Fibroblast of pulmonary artery (primary cell): ENCODE measurements at regions not wholly inside any gene's neighbourhood (a gene's known extent, or its start where the extent isn't known, plus 50 kb on each side); places are given as distances from the start of the nearest gene placed in this dataset.
A peak's percentile ranks its signal among the peaks of the same experiment; 100 is the strongest.
"Not testable (repeated sequence)": the region's sequence is repeated elsewhere in the genome, so short reads cannot be mapped to it uniquely, and the experiment has no call there.

ENCODE experiments used
- DNase-seq: peaks from one replicate; pipeline ENCODE4 v3.0.0-alpha.2; 2010; ENCODE audit warnings: low read depth
- H3K4me3 ChIP-seq: replicated peaks from 2 replicates; pipeline ENCODE4 v1.5.1; 2011; ENCODE audit warnings: low read depth, mild to moderate bottlenecking, control low read depth, low read length, moderate library complexity
- CTCF ChIP-seq: IDR thresholded peaks from 2 replicates; pipeline ENCODE4 v1.5.1; 2011; ENCODE audit warnings: mild to moderate bottlenecking, control low read depth, low read length, inconsistent platforms; ENCODE audit errors: missing control alignments

- no peak for DNase-seq
- no peak overlapping the region for H3K4me3 ChIP-seq
- TF ChIP-seq CTCF, result no peak
Observed at GRCh38 chrX:45497290-45497689, 296.6 kb upstream of the DIPK2B start.

- DNase-seq, result no peak
Observed at GRCh38 chrX:45485719-45486118, 285.0 kb upstream of the DIPK2B start.

GRCh38 chrX:45479835-45480422, 279.3 kb upstream of the DIPK2B start:
- TF ChIP-seq CTCF, result no peak
- peak; percentile 72 for DNase-seq
- no peak overlapping the region for H3K4me3 ChIP-seq

More at GRCh38 chrX:45485719-45486118, 285.0 kb upstream of the DIPK2B start:
- no peak for TF ChIP-seq CTCF
- H3K4me3 ChIP-seq, result no peak overlapping the region

GRCh38 chrX:45479196-45479834, 278.6 kb upstream of the DIPK2B start:
- TF ChIP-seq CTCF, result no peak
- peak; percentile 76 for DNase-seq
- no peak overlapping the region for H3K4me3 ChIP-seq

GRCh38 chrX:45472968-45473367, 272.3 kb upstream of the DIPK2B start:
- DNase-seq, result peak; percentile 42

GRCh38 chrX:45467537-45467936, 266.9 kb upstream of the DIPK2B start:
- not testable (repeated sequence) for H3K4me3 ChIP-seq, DNase-seq

More at GRCh38 chrX:45472968-45473367, 272.3 kb upstream of the DIPK2B start:
- TF ChIP-seq CTCF, result no peak
- no peak overlapping the region for H3K4me3 ChIP-seq

- DNase-seq, H3K4me3 ChIP-seq: not testable (repeated sequence)
Observed at GRCh38 chrX:45455732-45456131, 255.1 kb upstream of the DIPK2B start.

GRCh38 chrX:45454290-45454689, 253.6 kb upstream of the DIPK2B start:
- TF ChIP-seq CTCF, result no peak
- no peak overlapping the region for H3K4me3 ChIP-seq
- DNase-seq, result no peak
